Cardiac muscle cell (in vitro differentiated cells and primary cell): ENCODE measurements at regions not wholly inside any gene's neighbourhood (a gene's known extent, or its start where the extent isn't known, plus 50 kb on each side); places are given as distances from the start of the nearest gene placed in this dataset.

Source experiments
- DNase-seq, 2 donors: peaks; one replicate each; pipeline versions ENCODE4 v3.0.0 to v3.0.0-alpha.2; 2010 to 2017; ENCODE audit warnings: low read depth in 1 of 2, low spot score in 1 of 2
- H3K27ac ChIP-seq: fragments of 200-600 bp; sonication (generic); 2 replicates; pipeline ENCODE4 v1.5.1; 2016
- H3K27me3 ChIP-seq: fragments of 200-600 bp; sonication (generic); 2 replicates; pipeline ENCODE4 v1.6.0; 2016; ENCODE audit warnings: control low read depth
- H3K36me3 ChIP-seq: fragments of 200-600 bp; sonication (generic); 2 replicates; pipeline ENCODE4 v1.5.1; 2016; ENCODE audit warnings: control low read depth
- H3K4me1 ChIP-seq: fragments of 200-600 bp; sonication (generic); 2 replicates; pipeline ENCODE4 v1.8.1; 2017; ENCODE audit warnings: low read depth, mild to moderate bottlenecking, mixed run types
- H3K4me3 ChIP-seq: fragments of 200-600 bp; sonication (generic); 2 replicates; pipeline ENCODE4 v1.5.1; 2016; ENCODE audit warnings: mild to moderate bottlenecking
- H3K9me3 ChIP-seq: fragments of 200-600 bp; sonication (generic); 2 replicates; pipeline ENCODE4 v1.5.1; 2017; ENCODE audit warnings: low read depth, mild to moderate bottlenecking, control low read depth
- CTCF ChIP-seq: IDR thresholded peaks from 2 replicates; pipeline ENCODE4 v1.5.1; 2012; ENCODE audit warnings: low read depth, mild to moderate bottlenecking, low read length

- Histone ChIP-seq H3K27me3 (no peaks in the 10 kb centered on the region), H3K4me3 (no peak overlapping the region), H3K4me1 (no peaks in the 10 kb centered on the region), H3K36me3 (no peaks in the 10 kb centered on the region), H3K27ac (no peak overlapping the region), H3K9me3 (no peaks in the 10 kb centered on the region)
- TF ChIP-seq CTCF, result no peak
- DNase-seq, result no peak
These were observed 1173.1 kb downstream of the UQCRFS1 start for GRCh38 chr19:28039677-28040381.

GRCh38 chr19:28037186-28037585 lies 1175.8 kb downstream of the UQCRFS1 start:
- Histone ChIP-seq H3K9me3 (no peaks in the 10 kb centered on the region), H3K4me3 (no peak overlapping the region), H3K4me1 (no peaks in the 10 kb centered on the region), H3K27ac (no peak overlapping the region), H3K27me3 (no peaks in the 10 kb centered on the region), H3K36me3 (no peaks in the 10 kb centered on the region)
- DNase-seq, result no peak
- no peak for TF ChIP-seq CTCF

- no peaks in the 10 kb centered on the region for H3K9me3 ChIP-seq
- H3K4me1 ChIP-seq, result no peaks in the 10 kb centered on the region
- no peaks in the 10 kb centered on the region for H3K27me3 ChIP-seq
- no peak for DNase-seq
- TF ChIP-seq CTCF, result no peak
- no peaks in the 10 kb centered on the region for H3K36me3 ChIP-seq
- H3K27ac ChIP-seq, result no peak overlapping the region
- H3K4me3 ChIP-seq, result no peak overlapping the region
These were observed 1176.5 kb downstream of the UQCRFS1 start for GRCh38 chr19:28036486-28036885.

- DNase-seq, result no peak
- no peak for TF ChIP-seq CTCF
- Histone ChIP-seq H3K9me3 (no peaks in the 10 kb centered on the region), H3K36me3 (no peaks in the 10 kb centered on the region), H3K27me3 (no peaks in the 10 kb centered on the region), H3K27ac (no peak overlapping the region), H3K4me1 (no peaks in the 10 kb centered on the region), H3K4me3 (no peak overlapping the region)
These were observed 1178.0 kb downstream of the UQCRFS1 start for GRCh38 chr19:28034936-28035335.

- Histone ChIP-seq H3K4me3 (no peak overlapping the region), H3K4me1 (no peaks in the 10 kb centered on the region), H3K27ac (no peak overlapping the region), H3K36me3 (no peaks in the 10 kb centered on the region), H3K27me3 (peaks cover 30% of the 10 kb centered on the region), H3K9me3 (no peaks in the 10 kb centered on the region)
- no peak for DNase-seq
- TF ChIP-seq CTCF, result no peak
These were observed 1184.0 kb downstream of the UQCRFS1 start for GRCh38 chr19:28028881-28029444.
